ENCODE measurements at regions not wholly inside any gene's neighbourhood (a gene's known extent, or its start where the extent isn't known, plus 50 kb on each side); places are given as distances from the start of the nearest gene placed in this dataset.
"Not testable (repeated sequence)": the region's sequence is repeated elsewhere in the genome, so short reads cannot be mapped to it uniquely, and the experiment has no call there.

GRCh38 chr18:76042511-76042910, 452.5 kb downstream of the ZNF516 start:
- no peak for DNase-seq (ENCODE audit: low read depth in 2 of 2)

GRCh38 chr18:76018210-76018609, 476.8 kb downstream of the ZNF516 start:
- no peak for DNase-seq (ENCODE audit: low read depth in 2 of 2)

GRCh38 chr18:76013057-76013456, 482.0 kb downstream of the ZNF516 start:
- DNase-seq (ENCODE audit: low read depth in 2 of 2): no peak

GRCh38 chr18:76005632-76006208, 489.3 kb downstream of the ZNF516 start:
- DNase-seq (ENCODE audit: low read depth in 2 of 2): no peak

DNA sequence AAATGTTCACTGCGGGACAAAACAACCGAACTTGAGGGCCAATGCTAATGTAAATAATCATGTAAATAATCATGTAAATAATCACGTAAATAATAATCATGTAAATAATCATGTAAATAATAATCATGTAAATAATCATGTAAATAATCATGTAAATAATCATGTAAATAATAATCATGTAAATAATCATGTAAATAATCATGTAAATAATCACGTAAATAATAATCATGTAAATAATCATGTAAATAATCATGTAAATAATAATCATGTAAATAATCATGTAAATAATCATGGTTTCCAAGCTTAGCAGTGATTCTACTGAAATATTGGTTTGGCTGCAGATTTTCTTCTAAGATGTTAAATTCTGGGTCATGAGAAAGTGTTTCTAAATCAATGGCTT, 507.1 kb downstream of the ZNF516 start:
- not testable (repeated sequence) for DNase-seq (ENCODE audit: low read depth in 2 of 2)

- DNase-seq (ENCODE audit: low read depth in 2 of 2): no peak
These were observed 510.2 kb downstream of the ZNF516 start for GRCh38 chr18:75984853-75985252.

GRCh38 chr18:75981102-75981501, 513.9 kb downstream of the ZNF516 start:
- DNase-seq (ENCODE audit: low read depth in 2 of 2): no peak

- DNase-seq (ENCODE audit: low read depth in 2 of 2): no peak
These were observed 518.0 kb downstream of the ZNF516 start for GRCh38 chr18:75977081-75977480.

- no peak for DNase-seq (ENCODE audit: low read depth in 2 of 2)
These were observed 524.8 kb downstream of the ZNF516 start for GRCh38 chr18:75970212-75970611.

GRCh38 chr18:75966431-75966830, 528.6 kb downstream of the ZNF516 start:
- DNase-seq (ENCODE audit: low read depth in 2 of 2): no peak

DNA sequence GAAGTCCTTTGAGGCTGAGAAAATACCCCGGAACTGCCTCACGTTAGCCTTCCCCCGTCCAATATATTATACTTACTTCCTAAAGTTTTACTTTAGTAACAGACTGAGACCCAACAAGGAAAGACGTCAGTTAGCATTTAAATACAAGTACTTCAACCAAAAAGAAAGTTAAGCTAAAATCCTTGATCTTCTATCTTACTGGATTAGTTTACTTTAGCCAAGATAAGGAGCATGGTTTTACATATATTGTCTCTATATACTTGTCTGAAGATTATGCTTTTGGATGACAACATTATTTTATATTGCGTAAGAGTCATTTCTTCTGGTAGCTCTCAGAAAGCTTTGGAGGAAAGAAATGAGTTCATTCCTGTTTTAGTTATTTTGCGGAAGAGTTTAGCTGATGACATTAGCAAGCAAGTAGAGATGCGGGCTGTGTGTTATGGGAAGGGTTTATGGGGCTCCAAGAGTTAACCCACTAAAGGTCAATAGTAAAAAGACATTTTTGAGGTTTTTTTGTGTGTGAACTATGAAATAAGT, 532.9 kb downstream of the ZNF516 start:
- no peak for DNase-seq (ENCODE audit: low read depth in 2 of 2)

DNA sequence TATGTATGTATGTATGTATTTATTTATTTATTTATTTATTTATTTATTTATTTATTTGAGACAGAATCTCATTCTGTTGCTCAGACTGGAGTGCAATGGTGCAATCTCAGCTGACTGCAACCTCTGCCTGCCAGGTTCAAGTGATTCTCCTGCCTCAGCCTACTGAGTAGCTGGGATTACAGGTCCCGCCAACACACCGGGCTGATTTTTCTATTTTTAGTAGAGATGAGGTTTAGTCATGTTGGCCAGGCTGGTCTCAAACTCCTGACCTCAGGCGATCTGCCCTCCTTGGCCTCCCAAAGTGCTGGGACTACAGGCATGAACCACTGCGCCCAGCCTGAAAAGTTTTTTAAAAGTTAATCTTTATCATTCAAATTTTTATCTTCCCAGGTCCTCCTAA, 532.9 kb upstream of the SMIM21 start:
- DNase-seq (ENCODE audit: low read depth in 2 of 2): not testable (repeated sequence)

GRCh38 chr18:75959150-75959549, 531.6 kb upstream of the SMIM21 start:
- DNase-seq (ENCODE audit: low read depth in 2 of 2): no peak

- no peak for DNase-seq (ENCODE audit: low read depth in 2 of 2)
These were observed 531.2 kb upstream of the SMIM21 start for GRCh38 chr18:75958683-75959082.

DNA sequence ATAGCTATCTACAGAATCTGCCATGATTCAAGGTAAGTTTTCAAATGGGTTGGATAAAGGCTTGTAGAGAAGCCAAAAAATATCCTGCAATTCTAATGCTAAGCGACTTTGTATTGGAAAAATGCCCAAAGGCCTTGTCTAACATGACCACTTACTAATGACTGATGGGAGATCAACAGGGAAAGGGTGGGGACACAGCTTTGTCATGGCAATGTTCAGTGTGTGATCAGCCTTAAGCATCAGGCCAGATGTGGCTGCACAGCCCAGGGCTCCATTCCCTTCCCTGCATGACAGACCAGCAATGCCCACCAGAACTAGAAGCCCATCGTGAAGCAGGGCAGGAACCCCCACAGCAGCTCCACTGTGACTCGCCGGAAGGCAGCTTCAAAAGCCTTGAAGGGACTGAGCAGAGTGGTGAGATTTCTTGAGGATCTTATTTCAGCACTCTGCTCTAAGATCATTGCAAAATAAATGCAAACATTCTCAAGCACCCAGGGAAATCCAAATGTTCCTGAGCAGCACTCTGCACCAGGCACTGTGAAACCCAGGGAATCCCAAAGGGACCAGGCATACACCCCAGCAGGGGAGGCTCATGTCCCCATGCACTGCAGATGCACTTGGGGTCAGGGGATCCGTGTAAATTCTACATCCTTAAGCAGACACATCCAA, 517.9 kb upstream of the SMIM21 start:
- no peak for DNase-seq (ENCODE audit: low read depth in 2 of 2)

GRCh38 chr18:75937306-75937705, 509.8 kb upstream of the SMIM21 start:
- no peak for DNase-seq (ENCODE audit: low read depth in 2 of 2)

DNA sequence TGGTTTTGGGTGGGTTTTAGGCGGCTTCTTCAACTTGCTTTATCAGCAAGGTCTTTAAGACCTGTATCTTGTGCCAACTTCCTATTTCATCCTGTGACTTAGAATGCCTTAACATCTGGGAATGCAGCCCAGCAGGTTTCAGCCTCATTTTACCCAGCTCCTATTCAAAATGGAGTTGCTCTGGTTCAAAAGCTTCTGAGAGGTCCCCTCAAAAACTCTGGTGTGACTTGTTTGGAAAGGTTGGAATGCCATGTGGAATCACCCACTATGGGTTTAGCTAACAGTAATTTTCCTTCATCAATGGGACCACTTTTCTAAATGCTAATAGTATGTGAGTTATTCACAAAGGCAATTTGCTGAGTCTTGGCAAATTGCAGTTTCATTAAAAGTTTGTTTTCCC, 509.4 kb upstream of the SMIM21 start:
- no peak for DNase-seq (ENCODE audit: low read depth in 2 of 2)

GRCh38 chr18:75931079-75931478, 503.6 kb upstream of the SMIM21 start:
- no peak for DNase-seq (ENCODE audit: low read depth in 2 of 2)

DNA sequence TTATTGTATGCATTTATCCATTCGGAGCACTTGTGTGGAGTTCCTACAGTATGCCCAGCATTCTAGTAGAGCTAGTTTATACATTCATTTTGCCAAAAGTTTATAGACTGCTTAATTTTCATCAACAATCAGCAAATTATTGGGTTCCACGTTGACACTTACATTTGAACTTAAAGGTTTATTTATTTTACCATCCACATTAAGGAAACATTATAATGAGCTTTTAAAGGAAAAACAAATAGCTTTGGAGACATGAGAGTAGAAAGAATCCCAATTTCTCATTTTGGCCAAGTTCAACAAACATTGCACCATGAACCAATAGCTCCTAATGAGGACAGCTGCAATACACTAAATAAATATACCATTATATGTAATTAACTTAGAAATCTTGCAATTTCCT, 501.2 kb upstream of the SMIM21 start:
- no peak for DNase-seq (ENCODE audit: low read depth in 2 of 2)

DNA sequence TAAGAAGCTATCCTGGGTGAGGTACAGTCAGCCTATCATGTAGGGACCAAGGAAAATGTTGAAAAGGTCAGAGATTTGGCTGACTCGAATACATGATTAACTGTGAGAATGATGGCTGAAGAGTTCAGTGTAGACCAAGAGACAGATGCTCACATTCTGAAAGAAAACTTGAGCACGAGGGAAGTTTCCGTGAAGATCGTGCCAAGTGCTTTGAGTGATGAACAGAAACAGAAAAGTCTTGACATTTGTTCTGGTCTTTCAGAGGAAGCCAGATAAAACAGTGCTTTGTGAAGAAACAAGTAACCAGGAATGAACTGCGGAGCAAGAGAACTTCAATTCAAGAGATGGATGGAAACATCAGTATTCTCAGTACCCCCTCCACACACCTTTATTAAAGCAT, 500.3 kb upstream of the SMIM21 start:
- no peak for DNase-seq (ENCODE audit: low read depth in 2 of 2)

GRCh38 chr18:75926811-75927210, 499.3 kb upstream of the SMIM21 start:
- no peak for DNase-seq (ENCODE audit: low read depth in 2 of 2)

GRCh38 chr18:75923169-75923568, 495.7 kb upstream of the SMIM21 start:
- DNase-seq (ENCODE audit: low read depth in 2 of 2): peak; percentile 17 to 23

DNA sequence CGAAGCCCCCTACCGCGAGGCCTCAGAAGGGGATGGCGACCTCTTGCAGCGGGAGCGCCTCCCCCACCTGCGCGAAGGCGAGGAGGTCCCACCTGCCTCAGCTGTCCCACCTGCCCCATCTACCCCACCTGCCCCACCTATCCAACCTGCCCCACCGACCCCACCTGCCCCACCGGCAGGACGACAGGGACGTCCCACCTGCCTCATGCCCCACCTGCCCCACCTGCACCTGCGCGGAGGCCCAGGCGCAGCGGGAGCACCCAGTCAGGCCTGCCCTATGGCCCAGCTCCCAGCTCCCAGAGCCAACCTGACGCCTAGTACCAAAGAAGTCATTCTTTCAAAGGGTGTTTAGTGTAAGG, 489.1 kb upstream of the SMIM21 start:
- DNase-seq (ENCODE audit: low read depth in 2 of 2): no peak

Measured in fibroblast of skin of left biceps (primary cell).